NB4 (cell line): ENCODE measurements at regions not wholly inside any gene's neighbourhood (a gene's known extent, or its start where the extent isn't known, plus 50 kb on each side); places are given as distances from the start of the nearest gene placed in this dataset.

ENCODE experiments used
- POLR2A ChIP-seq: IDR thresholded peaks from 2 replicates; pipeline ENCODE4 v1.6.1; 2011; ENCODE audit warnings: mild to moderate bottlenecking; ENCODE audit not compliant: insufficient read length; ENCODE audit errors: extremely low read depth
- TF ChIP-seq, protein P1 (sequence below): IDR thresholded peaks from one replicate; pipeline ENCODE4 v1.5.1; 2012; ENCODE audit warnings: low read depth, low read length
- TF ChIP-seq, protein P2 (sequence below): IDR thresholded peaks from 2 replicates; pipeline ENCODE4 v1.6.1; 2011; ENCODE audit warnings: low read depth, low read length

DNA sequence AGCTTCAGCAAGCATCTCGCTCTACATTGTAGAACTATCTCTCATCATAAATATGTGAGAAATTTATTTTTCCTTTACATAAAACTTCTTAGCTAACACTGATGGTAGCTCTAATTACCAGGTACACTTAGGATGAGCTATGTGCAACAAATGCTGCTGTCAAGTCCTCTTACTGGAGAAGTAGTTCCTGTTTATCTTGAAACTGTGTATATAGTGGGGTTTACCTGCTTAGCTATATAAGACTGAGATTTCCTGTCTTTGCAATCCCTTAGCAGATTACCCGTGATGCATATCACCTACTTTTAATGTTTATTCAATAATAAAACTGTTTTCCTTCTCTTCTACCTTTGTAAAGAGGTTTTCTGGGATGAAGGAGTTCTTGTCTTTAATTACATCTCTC is 98.0 kb upstream of the USP15 start:
- TF ChIP-seq, protein P1, sequence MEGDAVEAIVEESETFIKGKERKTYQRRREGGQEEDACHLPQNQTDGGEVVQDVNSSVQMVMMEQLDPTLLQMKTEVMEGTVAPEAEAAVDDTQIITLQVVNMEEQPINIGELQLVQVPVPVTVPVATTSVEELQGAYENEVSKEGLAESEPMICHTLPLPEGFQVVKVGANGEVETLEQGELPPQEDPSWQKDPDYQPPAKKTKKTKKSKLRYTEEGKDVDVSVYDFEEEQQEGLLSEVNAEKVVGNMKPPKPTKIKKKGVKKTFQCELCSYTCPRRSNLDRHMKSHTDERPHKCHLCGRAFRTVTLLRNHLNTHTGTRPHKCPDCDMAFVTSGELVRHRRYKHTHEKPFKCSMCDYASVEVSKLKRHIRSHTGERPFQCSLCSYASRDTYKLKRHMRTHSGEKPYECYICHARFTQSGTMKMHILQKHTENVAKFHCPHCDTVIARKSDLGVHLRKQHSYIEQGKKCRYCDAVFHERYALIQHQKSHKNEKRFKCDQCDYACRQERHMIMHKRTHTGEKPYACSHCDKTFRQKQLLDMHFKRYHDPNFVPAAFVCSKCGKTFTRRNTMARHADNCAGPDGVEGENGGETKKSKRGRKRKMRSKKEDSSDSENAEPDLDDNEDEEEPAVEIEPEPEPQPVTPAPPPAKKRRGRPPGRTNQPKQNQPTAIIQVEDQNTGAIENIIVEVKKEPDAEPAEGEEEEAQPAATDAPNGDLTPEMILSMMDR, result no peak
- TF ChIP-seq, protein P2, sequence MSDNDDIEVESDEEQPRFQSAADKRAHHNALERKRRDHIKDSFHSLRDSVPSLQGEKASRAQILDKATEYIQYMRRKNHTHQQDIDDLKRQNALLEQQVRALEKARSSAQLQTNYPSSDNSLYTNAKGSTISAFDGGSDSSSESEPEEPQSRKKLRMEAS, result no peak
- TF ChIP-seq POLR2A, result no peak
